K562 (cell line): ENCODE measurements at regions not wholly inside any gene's neighbourhood (a gene's known extent, or its start where the extent isn't known, plus 50 kb on each side); places are given as distances from the start of the nearest gene placed in this dataset.

Experiments
- ATAC-seq: fragments of 200-7000 bp; cut with Tn5 transposase; 3 replicates; pipeline ENCODE4 v1.9.1; 2020; ENCODE audit warnings: moderate library complexity
- BruUV-seq: library from RNA; stranded (reverse); fragments of 400-500 nt; replicated peaks from 2 replicates; lab custom pipeline; 2021; lab: Mats Ljungman, UMichigan
- CTCF ChIA-PET: fragments of 300-600 bp; formaldehyde crosslinking; extraction: SDS; loops from one replicate; lab custom pipeline; 2021; ENCODE audit warnings: low intra/inter-chr PET ratio; lab: Yijun Ruan, JAX
- POLR2A ChIA-PET: fragments of 300-600, 350-650 bp; sonication (Branson Sonifier 250); formaldehyde crosslinking; extraction: SDS; loops from one replicate; lab custom pipeline; 2021; ENCODE audit warnings: antibody characterized with exemption, inconsistent platforms; lab: Yijun Ruan, JAX
- DNase-seq, 4 experiments: peaks; one replicate each; pipeline versions ENCODE4 v3.0.0 to v3.0.0-alpha.2; 2011 to 2018; ENCODE audit warnings: low spot score in 3 of 4, mixed read lengths in 3 of 4; ENCODE audit errors: extremely low read depth in 1 of 4
- FAIRE-seq: peaks from 2 replicates; lab custom pipeline; 2011; peaks lifted over from hg19 to GRCh38; lab: Jason Lieb, UNC
- H2AFZ ChIP-seq: 2 replicates; pipeline ENCODE4 v1.6.0; 2011; ENCODE audit warnings: low read depth, low read length, control low read depth, inconsistent platforms
- H3K27ac ChIP-seq: fragments of 200-600 bp; 3 replicates; pipeline ENCODE4 v1.8.0; 2011; ENCODE audit warnings: low read depth, mild to moderate bottlenecking, control low read depth, inconsistent platforms, low read length, moderate library complexity, mixed read lengths; ENCODE audit errors: extremely low read depth
- H3K27me3 ChIP-seq, 2 experiments: fragments of 300-600 bp in 1 of 2; 2 replicates in 1 of 2; 3 replicates in 1 of 2; pipeline versions ENCODE4 v1.6.0 to v1.8.0; 2011; ENCODE audit warnings: inconsistent platforms in 2 of 2, low read length in 2 of 2, mild to moderate bottlenecking in 1 of 2, mixed read lengths in 1 of 2, moderate library complexity in 1 of 2; ENCODE audit not compliant: control insufficient read depth in 2 of 2, insufficient read depth in 2 of 2
- H3K36me3 ChIP-seq: fragments of 300-600 bp; 3 replicates; pipeline ENCODE4 v1.8.0; 2011; ENCODE audit warnings: mild to moderate bottlenecking, low read length, inconsistent platforms; ENCODE audit not compliant: control insufficient read depth, insufficient read depth
- H3K4me1 ChIP-seq, 2 experiments: fragments of 200-600 bp in 1 of 2; replicated peaks in 1 of 2; 2 replicates in 1 of 2; 3 replicates in 1 of 2; pipeline versions ENCODE4 v1.5.1 to v1.8.0; 2011; ENCODE audit warnings: inconsistent platforms in 2 of 2, low read length in 2 of 2, mild to moderate bottlenecking in 1 of 2, mixed read lengths in 1 of 2, moderate library complexity in 1 of 2; ENCODE audit not compliant: control insufficient read depth in 2 of 2, insufficient read depth in 2 of 2
- H3K4me2 ChIP-seq: 2 replicates; pipeline ENCODE4 v1.6.1; 2011; ENCODE audit warnings: low read length, control low read depth, inconsistent platforms, mixed read lengths; ENCODE audit not compliant: insufficient read depth
- H3K4me3 ChIP-seq: fragments of 200-600 bp; sonication (generic), shearing (Covaris generic); 2 replicates; pipeline ENCODE4 v1.5.1; 2016; ENCODE audit warnings: control low read depth, inconsistent platforms
- H3K79me2 ChIP-seq: fragments of 200-600 bp; 3 replicates; pipeline ENCODE4 v1.8.0; 2011; ENCODE audit warnings: low read length, inconsistent platforms; ENCODE audit not compliant: control insufficient read depth, insufficient read depth
- H3K9ac ChIP-seq, 2 experiments: 2 replicates each; pipeline versions ENCODE4 v1.6.0 to v1.6.1; 2011; ENCODE audit warnings: low read depth in 2 of 2, low read length in 2 of 2, control low read depth in 1 of 2, inconsistent platforms in 1 of 2, mild to moderate bottlenecking in 1 of 2, mixed read lengths in 1 of 2; ENCODE audit not compliant: insufficient read depth in 1 of 2
- H3K9me1 ChIP-seq: one replicate; pipeline ENCODE4 v1.6.0; 2011; ENCODE audit warnings: inconsistent platforms, mild to moderate bottlenecking, low read length, moderate library complexity; ENCODE audit not compliant: control insufficient read depth, insufficient read depth
- H3K9me3 ChIP-seq: replicated peaks from 2 replicates; pipeline ENCODE4 v1.5.1; 2011; ENCODE audit warnings: low read depth, low read length, inconsistent platforms; ENCODE audit not compliant: control insufficient read depth, insufficient read depth
- H4K20me1 ChIP-seq: replicated peaks from 2 replicates; pipeline ENCODE4 v1.6.1; 2011; ENCODE audit warnings: low read length, inconsistent platforms, mixed read lengths; ENCODE audit not compliant: control insufficient read depth, insufficient read depth
- CREBBP ChIP-seq: IDR thresholded peaks from one replicate; pipeline ENCODE4 v1.6.1; 2012; ENCODE audit warnings: low read depth, mild to moderate bottlenecking, control low read depth, inconsistent platforms, low read length
- E2F8 ChIP-seq: fragments of 450-650 bp; IDR thresholded peaks from 2 replicates; pipeline ENCODE4 v1.7.1; 2018; ENCODE audit warnings: mild to moderate bottlenecking, low read depth; ENCODE audit not compliant: partially characterized antibody
- FOXP4 ChIP-seq: sonication (generic); formaldehyde crosslinking; IDR thresholded peaks from 2 replicates; pipeline ENCODE4 v1.8.0; 2022; ENCODE audit warnings: mild to moderate bottlenecking, missing genetic modification reagents, borderline replicate concordance
- WGBS: fragments of 100-300 bp; shearing (Covaris generic); methylation state at CpG from one replicate; pipeline ENCODE4 v1.1.6; 2016; ENCODE audit warnings: low coverage, mixed read lengths; ENCODE audit not compliant: insufficient coverage; ENCODE audit errors: missing lambda C conversion rate; 5-methylcytosine and 5-hydroxymethylcytosine counted together
- in situ Hi-C: fragments of 300-500 bp; cut with MboI; formaldehyde crosslinking; loops from 4 replicates; pipeline ENCODE4 v1.15.0; 2018; ENCODE audit warnings: inconsistent platforms, mixed read lengths
- intact Hi-C: fragments of 100-400 bp; cut with micrococcal nuclease; formaldehyde crosslinking; loops from 2 replicates; pipeline ENCODE4 v1.14.2; 2022

- Histone ChIP-seq H3K36me3 (no peaks in the 10 kb centered on the region), H3K9ac (no peak overlapping the region), H4K20me1 (no peaks in the 10 kb centered on the region), H3K4me1 (no peaks in the 10 kb centered on the region), H3K79me2 (no peaks in the 10 kb centered on the region), H3K27ac (no peak overlapping the region), H3K4me3 (no peak overlapping the region), H3K9me3 (no peaks in the 10 kb centered on the region), H3K4me2 (no peak overlapping the region), H3K27me3 (peaks cover 0 to 9% of the 10 kb centered on the region in 2 experiments; a peak in 2 of 5 replicates), H2AFZ (no peak overlapping the region), H3K9me1 (no peaks in the 10 kb centered on the region)
- TF ChIP-seq FOXP4 (CRISPR knock-in tag) (no peak), CREBBP (no peak), E2F8 (no peak)
- ChIA-PET CTCF (no interaction called here), POLR2A (interaction anchor here (0.6 kb wide), 1 partner anchor 1531 kb away, joined by 3 read pairs; no protein-coding TSS in a partner anchor)
- BruUV-seq = no TSS peak
- no peak for ATAC-seq
- WGBS = 0% methylated on average over 4 of the region's 5 CpGs
- in situ Hi-C loops (no loop called here), intact Hi-C loops (no loop called here)
- DNase-seq = no peak
- no peak for FAIRE-seq
Measured at GRCh38 chr20:61106438-61106837, 145.6 kb upstream of the CDH4 start.
